HG02763 (cell line): ENCODE measurements at regions not wholly inside any gene's neighbourhood (a gene's known extent, or its start where the extent isn't known, plus 50 kb on each side); places are given as distances from the start of the nearest gene placed in this dataset.

Source experiments
- ATAC-seq: cut with Tn5 transposase; IDR thresholded peaks from one replicate; pipeline ENCODE4 v1.9.1; 2021; ENCODE audit warnings: mild to moderate bottlenecking, moderate library complexity; ENCODE audit not compliant: unreplicated experiment

- ATAC-seq = no peak
Observed at GRCh38 chr7:106774768-106775551, 90.1 kb upstream of the PIK3CG start.

DNA sequence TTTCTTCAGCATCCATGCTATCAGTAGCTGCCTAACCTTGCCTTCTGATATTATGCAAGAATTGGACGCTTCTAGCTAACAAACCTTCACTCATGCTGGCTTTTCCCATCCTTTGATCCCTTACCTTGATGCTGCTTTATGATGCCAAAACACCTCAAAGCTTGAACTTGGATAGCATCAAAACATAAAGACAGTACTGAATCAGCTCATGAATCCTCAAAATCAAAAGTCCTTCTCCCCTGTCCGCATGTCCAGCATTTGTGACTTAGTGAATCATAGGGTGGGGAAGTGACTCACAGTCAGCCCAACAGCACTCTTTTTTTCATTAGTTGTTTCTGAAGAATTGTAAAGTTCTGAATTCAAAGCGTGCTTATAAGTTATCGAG, 89.5 kb upstream of the PIK3CG start:
- ATAC-seq = no peak

DNA sequence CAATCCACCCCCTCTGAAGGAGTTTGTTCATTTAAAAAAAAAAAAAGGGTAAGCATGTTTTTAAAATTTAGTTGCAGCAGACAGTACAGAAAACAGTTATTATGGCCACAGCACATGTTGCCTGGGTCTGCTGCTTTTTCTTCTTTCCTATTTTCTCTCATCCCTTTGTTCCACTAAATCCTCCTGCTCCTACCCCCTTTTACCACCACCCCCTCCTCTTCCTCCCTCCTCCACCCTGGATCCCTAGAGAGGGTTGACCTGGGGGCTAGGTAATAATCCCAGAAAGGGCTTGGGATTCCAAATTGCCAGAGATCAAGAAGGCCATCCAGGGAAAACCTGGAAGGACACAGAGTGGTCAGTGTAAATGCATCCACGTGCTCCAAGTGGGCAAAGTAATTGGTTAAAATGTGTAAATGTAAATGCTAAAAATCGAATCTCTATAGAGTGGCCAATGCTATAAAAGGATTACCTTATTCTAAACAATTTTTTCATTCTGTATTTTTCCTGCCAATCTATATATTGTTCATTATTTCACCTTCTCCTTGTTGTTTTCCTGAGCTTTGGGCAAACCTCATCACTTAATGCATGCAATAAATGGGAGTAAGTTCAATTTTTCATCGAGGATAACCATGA, 89.0 kb upstream of the PIK3CG start:
- no peak for ATAC-seq

- no peak for ATAC-seq
Observed at GRCh38 chr7:106776618-106777347, 88.3 kb upstream of the PIK3CG start.

- no peak for ATAC-seq
Observed at GRCh38 chr7:106777674-106778299, 87.3 kb upstream of the PIK3CG start.

GRCh38 chr7:106778656-106779250, 86.3 kb upstream of the PIK3CG start:
- no peak for ATAC-seq

GRCh38 chr7:106779877-106780276, 85.2 kb upstream of the PIK3CG start:
- ATAC-seq = no peak

DNA sequence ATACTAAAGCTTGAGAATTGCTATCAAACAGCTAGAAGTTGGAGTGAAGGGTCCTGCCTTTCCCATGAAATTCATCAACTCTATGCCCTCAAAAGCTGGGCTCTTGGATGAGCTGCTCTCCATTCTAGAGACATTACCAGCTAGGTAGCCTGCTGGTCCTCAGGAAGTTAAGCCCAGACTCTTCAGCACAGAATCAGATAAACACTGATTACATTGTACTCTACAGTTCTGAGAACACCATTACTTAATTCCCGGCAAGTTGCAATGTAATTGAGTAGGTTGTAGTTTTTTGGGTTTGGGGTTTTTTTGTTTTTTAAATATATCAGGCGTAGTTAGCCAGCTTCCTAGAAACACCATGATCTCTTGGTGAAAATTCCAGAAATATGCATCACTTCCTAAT, 84.1 kb upstream of the PIK3CG start:
- ATAC-seq = no peak

- no peak for ATAC-seq
Observed at GRCh38 chr7:106781828-106782544, 83.1 kb upstream of the PIK3CG start.

DNA sequence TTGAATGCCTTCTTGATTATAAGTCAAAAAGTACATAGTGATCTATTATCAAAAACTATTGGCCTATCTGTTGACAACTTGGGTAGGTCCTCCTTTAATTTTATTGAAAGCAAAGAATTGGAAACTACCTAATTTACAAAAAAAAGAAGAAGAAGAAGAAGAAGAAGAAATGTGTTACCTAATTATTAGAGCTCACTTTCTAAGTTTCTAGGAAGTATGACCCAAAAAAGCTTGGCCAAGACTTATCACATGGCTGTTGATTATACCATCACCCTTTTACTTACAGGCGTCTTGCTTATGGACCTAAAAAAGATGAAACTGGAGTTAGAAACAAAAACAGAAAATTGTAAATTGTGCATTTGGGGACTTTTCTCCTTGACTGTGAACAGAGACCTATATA, 81.8 kb upstream of the PIK3CG start:
- no peak for ATAC-seq

DNA sequence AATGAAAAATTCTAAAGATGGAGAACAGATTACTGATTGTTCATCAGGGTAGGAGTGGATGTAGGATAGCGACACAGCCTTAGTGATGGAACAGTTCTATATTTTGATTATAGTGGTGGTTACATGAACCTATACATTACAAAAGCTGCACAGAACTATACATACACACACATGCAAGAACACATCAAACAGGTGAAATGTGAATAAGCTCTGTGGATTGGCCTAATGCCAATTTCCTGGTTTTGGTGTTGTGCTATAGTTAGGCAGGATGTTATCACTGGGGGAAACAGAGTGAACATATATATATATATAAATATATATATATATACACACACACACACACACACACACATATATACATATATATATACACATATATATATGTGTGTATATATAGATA, 76.4 kb upstream of the PIK3CG start:
- ATAC-seq = no peak

- ATAC-seq = no peak
Observed at GRCh38 chr7:106791526-106791925, 73.6 kb upstream of the PIK3CG start.

DNA sequence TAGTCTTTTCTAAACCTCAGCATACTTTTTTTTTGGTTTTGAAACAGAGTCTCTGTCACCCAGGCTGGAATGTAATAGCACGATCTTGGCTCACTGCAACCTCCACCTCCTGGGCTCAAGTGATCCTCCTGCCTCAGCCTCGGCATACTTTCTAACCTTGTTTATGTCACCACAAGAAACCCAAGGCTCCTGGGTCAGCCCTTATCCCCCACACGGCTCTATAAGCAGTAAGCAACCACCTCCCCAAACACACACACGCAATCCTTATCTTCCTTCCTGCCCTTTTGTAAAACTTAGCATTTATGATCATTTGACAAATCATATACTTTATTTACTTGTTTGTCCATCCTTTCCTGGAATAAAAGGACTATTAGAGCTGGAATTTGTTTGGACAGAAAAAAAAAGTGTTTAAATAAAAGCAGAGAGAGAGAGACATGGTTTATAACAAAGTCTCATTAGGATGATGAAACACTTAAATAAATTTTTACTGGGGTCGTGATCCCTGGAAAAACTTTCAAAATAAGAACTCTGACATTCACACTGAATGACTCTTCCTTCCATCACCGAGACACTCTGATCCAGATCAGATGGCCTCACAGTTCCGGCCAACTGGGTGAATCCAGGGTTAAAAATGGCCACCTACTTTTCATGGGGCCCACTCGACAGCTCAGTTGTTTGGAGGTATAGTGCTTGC, 72.7 kb upstream of the PIK3CG start:
- ATAC-seq = no peak

DNA sequence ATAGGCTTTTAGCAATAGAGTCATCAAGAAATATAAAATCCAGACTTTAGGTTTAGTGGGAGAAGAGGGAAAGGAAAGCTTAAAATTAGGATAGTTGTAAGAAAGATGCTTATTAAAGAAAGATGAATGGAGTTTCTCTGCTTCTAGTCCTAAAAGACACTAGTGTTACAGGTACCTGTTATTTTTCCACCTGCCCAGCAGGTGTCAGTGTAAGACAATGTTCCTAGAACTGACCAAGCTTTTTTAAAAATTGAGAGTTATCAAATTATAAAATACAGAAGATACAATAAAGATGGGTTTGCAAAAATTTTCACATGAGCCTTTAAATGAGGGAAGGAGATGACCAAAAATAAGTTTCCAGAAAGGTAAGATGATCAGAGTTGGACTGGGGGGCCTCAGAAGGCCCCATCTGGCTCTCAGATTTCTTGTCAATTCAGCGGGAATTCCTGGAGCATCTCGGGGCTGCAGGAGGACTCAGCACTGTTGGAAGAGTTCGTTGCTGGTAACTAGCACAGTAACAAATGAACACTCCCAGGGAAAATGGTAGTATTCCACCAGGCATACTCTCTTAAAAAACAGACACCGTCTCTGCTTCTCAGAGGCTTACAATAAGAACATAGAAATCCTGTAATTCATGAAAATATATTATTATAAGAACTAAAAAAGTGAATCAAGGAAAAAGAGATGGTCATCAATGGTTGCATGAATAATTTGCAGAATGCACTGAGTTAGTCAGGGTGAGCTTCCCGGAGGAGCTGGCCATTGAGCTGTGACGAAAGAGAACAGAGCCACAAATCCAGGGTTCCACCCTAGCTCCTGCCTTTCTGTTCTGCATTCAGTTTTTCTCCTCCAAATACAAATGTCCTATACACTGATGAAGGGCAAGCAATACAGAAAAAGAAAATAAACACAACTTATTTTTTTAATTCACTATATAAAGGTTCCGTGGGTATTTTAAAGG, 71.8 kb upstream of the PIK3CG start:
- ATAC-seq = no peak

DNA sequence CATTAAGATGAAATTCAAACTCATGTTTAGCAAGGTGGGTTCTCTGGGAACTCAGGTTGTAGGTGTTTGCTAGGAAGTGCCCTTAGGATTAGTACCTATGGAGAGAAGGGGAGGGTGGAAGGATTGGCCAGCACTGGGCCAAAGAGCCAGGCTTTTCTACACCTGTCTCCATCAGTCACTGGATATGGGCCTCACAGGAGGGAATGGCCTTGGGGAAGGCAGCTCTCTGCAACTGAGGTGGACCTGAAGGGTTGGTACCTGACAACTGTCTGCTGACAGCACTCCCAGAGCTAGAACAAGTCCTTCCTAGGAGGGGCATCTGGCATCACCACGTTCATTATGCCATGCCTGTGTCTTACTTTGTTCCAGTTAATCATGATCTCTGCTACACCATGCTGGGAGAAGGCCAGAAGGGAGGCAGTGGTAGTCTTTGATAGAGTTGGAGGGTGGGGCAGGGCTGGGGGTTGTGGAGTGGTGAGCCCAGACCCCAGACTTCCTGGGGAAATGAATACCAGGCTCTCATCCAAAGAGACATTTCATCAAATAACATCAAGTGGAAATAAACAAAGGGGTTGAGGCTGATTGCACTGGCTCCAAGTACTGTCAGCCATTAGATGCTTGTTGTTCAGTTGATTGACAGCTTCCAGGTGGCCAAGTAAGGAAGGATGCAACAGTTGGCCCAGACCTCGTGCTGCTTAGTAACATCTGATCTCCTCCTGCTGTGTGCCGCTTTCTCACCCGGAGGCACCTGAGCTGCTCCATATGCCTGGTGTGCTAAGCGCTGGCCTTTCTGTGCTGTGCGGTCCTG, 70.6 kb upstream of the PIK3CG start:
- no peak for ATAC-seq

- ATAC-seq = no peak
Observed at GRCh38 chr7:106795084-106795876, 69.8 kb upstream of the PIK3CG start.

DNA sequence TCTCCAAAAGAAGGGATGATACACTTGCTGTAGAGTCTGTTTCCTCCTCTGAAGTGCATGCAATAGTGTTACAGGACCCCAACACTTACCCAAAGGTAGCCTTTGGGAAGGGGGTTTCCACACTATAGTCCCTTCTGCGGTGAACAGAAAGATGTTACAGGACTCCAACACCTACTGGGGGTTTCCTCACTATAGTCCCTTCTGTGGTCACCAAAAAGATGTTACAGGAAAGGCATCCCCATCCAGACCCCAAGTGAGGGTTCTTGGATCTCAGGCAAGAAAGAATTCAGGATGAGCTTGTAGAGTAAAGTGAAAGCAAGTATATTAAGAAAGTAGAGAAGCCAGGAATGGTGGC, 69.2 kb upstream of the PIK3CG start:
- no peak for ATAC-seq
